ENCODE measurements at regions not wholly inside any gene's neighbourhood (a gene's known extent, or its start where the extent isn't known, plus 50 kb on each side); places are given as distances from the start of the nearest gene placed in this dataset.

GRCh38 chr4:128663325-128663724, 146.2 kb upstream of the JADE1 start:
- TF ChIP-seq CTCF (IDR thresholded peaks at IDR 0.05), result no peak
- TF ChIP-seq POLR2A (IDR thresholded peaks at IDR 0.05), result no peak

All from esophagus squamous epithelium (tissue), 4 donors.